Natural killer cell treated with Interleukin-12 subunit alpha and Interleukin-12 subunit beta and Interleukin-15 and Interleukin-18, amount 100 ng/mL, for 72 hours (primary cell): ENCODE measurements at regions not wholly inside any gene's neighbourhood (a gene's known extent, or its start where the extent isn't known, plus 50 kb on each side); places are given as distances from the start of the nearest gene placed in this dataset.
A peak's percentile ranks its signal among the peaks of the same experiment; 100 is the strongest.
"Not testable (repeated sequence)": the region's sequence is repeated elsewhere in the genome, so short reads cannot be mapped to it uniquely, and the experiment has no call there.

Experiments
- ATAC-seq, 2 donors: fragments of 150-1000 bp; cut with Tn5 transposase in 1 of 2; sonication (Bioruptor Pico), chemical (Tn5 transposase) in 1 of 2; 2 replicates each; pipeline ENCODE4 v1.10.0; 2021
- DNase-seq: peaks from one replicate; pipeline ENCODE4 v3.0.0; 2022; ENCODE audit warnings: low spot score
- H3K27ac Mint-ChIP-seq, 2 donors: 1 replicate in 1 of 2; 2 replicates in 1 of 2; pipeline ENCODE4 v1.8.0; 2022; ENCODE audit warnings: mixed read lengths in 2 of 2, mild to moderate bottlenecking in 1 of 2, moderate library complexity in 1 of 2
- H3K27me3 Mint-ChIP-seq, 2 donors: 1 replicate in 1 of 2; 2 replicates in 1 of 2; pipeline ENCODE4 v1.8.0; 2022; ENCODE audit warnings: mixed read lengths in 2 of 2
- H3K36me3 Mint-ChIP-seq: one replicate; pipeline ENCODE4 v1.8.0; 2022; ENCODE audit warnings: mixed read lengths
- H3K4me1 Mint-ChIP-seq, 2 donors: 1 replicate in 1 of 2; 2 replicates in 1 of 2; pipeline ENCODE4 v1.8.0; 2022; ENCODE audit warnings: low read depth in 2 of 2, mixed read lengths in 2 of 2, mild to moderate bottlenecking in 1 of 2
- H3K4me3 Mint-ChIP-seq: one replicate; pipeline ENCODE4 v1.8.0; 2022; ENCODE audit warnings: mixed read lengths
- H3K9me3 Mint-ChIP-seq: 2 replicates; pipeline ENCODE4 v1.8.0; 2022; ENCODE audit warnings: mixed read lengths

DNA sequence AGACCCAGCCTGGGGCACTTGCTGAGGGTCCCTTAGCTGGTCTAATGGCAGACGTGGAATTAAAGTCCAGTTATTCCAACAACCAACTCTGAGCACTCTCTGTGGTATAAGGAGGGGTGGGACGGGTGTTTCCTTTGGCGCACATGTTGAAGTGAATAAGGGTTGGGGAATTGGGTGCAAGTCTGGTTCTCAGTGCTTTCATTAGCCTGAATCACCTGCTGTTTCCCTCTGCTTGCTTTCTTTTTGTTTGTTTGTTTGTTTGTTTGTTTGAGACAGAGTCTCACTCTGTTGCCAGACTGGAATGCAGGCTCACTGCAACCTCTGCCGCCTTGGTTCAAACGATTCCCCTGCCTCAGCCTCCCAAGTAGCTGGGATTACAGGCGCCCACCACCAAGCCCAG lies 110.1 kb downstream of the TNFAIP3 start:
- Mint-ChIP-seq H3K36me3 (peaks cover 9% of the 10 kb centered on the region), H3K4me1 (peaks cover 38 to 57% of the 10 kb centered on the region in 2 donors), H3K27ac (peak overlapping the region; percentile 80 to 98), H3K9me3 (no peaks in the 10 kb centered on the region), H3K4me3 (peak overlapping the region; percentile 73), H3K27me3 (no peaks in the 10 kb centered on the region)
- ATAC-seq, result no peak
- no peak for DNase-seq

- H3K27ac Mint-ChIP-seq, result peak overlapping the region; percentile 80 to 98
- peaks cover 44 to 57% of the 10 kb centered on the region in 2 donors for H3K4me1 Mint-ChIP-seq
- H3K36me3 Mint-ChIP-seq, result peaks cover 9% of the 10 kb centered on the region
- H3K4me3 Mint-ChIP-seq, result no peak overlapping the region
- no peaks in the 10 kb centered on the region for H3K9me3 Mint-ChIP-seq
- ATAC-seq (no peak), DNase-seq (no peak)
- no peaks in the 10 kb centered on the region for H3K27me3 Mint-ChIP-seq
Observed at GRCh38 chr6:137977814-137978213, 110.8 kb downstream of the TNFAIP3 start.

- DNase-seq, result no peak
- Mint-ChIP-seq H3K36me3 (peaks cover 7% of the 10 kb centered on the region), H3K4me3 (no peak overlapping the region), H3K9me3 (no peaks in the 10 kb centered on the region), H3K4me1 (peaks cover 43 to 58% of the 10 kb centered on the region in 2 donors), H3K27me3 (no peaks in the 10 kb centered on the region), H3K27ac (peak overlapping the region in 1 of 2 donors; percentile 98)
- ATAC-seq, result no peak
Observed at GRCh38 chr6:137978252-137978896, 111.3 kb downstream of the TNFAIP3 start.

DNA sequence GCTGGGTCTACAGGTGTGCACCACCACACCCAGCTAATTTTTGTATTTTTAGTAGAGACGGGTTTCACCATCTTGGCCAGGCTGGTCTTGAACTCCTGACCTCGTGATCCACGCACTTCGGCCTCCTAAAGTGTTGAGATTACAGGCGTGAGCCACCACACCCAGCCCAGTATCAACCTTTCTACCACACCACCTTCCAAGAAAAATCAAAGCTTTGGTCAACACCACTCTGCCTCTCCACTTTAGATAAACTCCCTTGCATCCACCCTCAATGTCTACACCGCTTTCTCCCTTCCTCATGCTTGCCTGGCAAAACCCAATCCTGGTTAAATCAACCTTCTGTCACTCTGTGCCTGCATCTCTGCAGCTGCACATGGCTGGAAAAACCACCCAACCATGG lies 112.2 kb downstream of the TNFAIP3 start:
- peaks cover 37 to 52% of the 10 kb centered on the region in 2 donors for H3K4me1 Mint-ChIP-seq
- not testable (repeated sequence) for H3K27ac Mint-ChIP-seq, ATAC-seq

GRCh38 chr6:137980777-137981176 lies 113.7 kb downstream of the TNFAIP3 start:
- H3K4me1 Mint-ChIP-seq, result peaks cover 25 to 38% of the 10 kb centered on the region in 2 donors
- DNase-seq (no peak), ATAC-seq (no peak)
- no peaks in the 10 kb centered on the region for H3K9me3 Mint-ChIP-seq
- H3K27me3 Mint-ChIP-seq, result no peaks in the 10 kb centered on the region
- H3K36me3 Mint-ChIP-seq, result no peaks in the 10 kb centered on the region
- H3K27ac Mint-ChIP-seq, result no peak overlapping the region
- no peak overlapping the region for H3K4me3 Mint-ChIP-seq

More for the DNA sequence above, 112.2 kb downstream of the TNFAIP3 start:
- DNase-seq, H3K36me3 Mint-ChIP-seq, H3K27me3 Mint-ChIP-seq, H3K4me3 Mint-ChIP-seq, H3K9me3 Mint-ChIP-seq: not testable (repeated sequence)

GRCh38 chr6:137981758-137982157 lies 114.7 kb downstream of the TNFAIP3 start:
- Mint-ChIP-seq H3K4me1 (peaks cover 17 to 29% of the 10 kb centered on the region in 2 donors), H3K27me3 (no peaks in the 10 kb centered on the region), H3K9me3 (no peaks in the 10 kb centered on the region), H3K36me3 (no peaks in the 10 kb centered on the region), H3K27ac (no peak overlapping the region), H3K4me3 (no peak overlapping the region)
- no peak for DNase-seq
- ATAC-seq, result no peak

GRCh38 chr6:137982418-137983189 lies 115.5 kb downstream of the TNFAIP3 start:
- H3K4me3 Mint-ChIP-seq, result no peak overlapping the region
- ATAC-seq (peak in 1 of 2 donors; percentile 28), DNase-seq (no peak)
- H3K36me3 Mint-ChIP-seq, result no peaks in the 10 kb centered on the region
- peaks cover 14 to 25% of the 10 kb centered on the region in 2 donors for H3K4me1 Mint-ChIP-seq
- peak overlapping the region; percentile 20 to 30 for H3K27ac Mint-ChIP-seq
- no peaks in the 10 kb centered on the region for H3K27me3 Mint-ChIP-seq
- no peaks in the 10 kb centered on the region for H3K9me3 Mint-ChIP-seq

- DNase-seq, result no peak
- no peak for ATAC-seq
- H3K4me3 Mint-ChIP-seq, result no peak overlapping the region
- H3K27me3 Mint-ChIP-seq, result no peaks in the 10 kb centered on the region
- no peaks in the 10 kb centered on the region for H3K36me3 Mint-ChIP-seq
- peaks cover 12 to 21% of the 10 kb centered on the region in 2 donors for H3K4me1 Mint-ChIP-seq
- H3K27ac Mint-ChIP-seq, result peak overlapping the region; percentile 4 to 30
- no peaks in the 10 kb centered on the region for H3K9me3 Mint-ChIP-seq
Observed at GRCh38 chr6:137983269-137983668, 116.2 kb downstream of the TNFAIP3 start.

GRCh38 chr6:137989664-137990063 lies 117.6 kb downstream of the PERP start:
- Mint-ChIP-seq H3K27ac (no peak overlapping the region), H3K4me1 (peaks cover 0 to 2% of the 10 kb centered on the region in 2 donors), H3K27me3 (peaks cover 2 to 7% of the 10 kb centered on the region in 2 donors), H3K9me3 (no peaks in the 10 kb centered on the region), H3K36me3 (peaks cover 5% of the 10 kb centered on the region), H3K4me3 (no peak overlapping the region)
- DNase-seq (no peak), ATAC-seq (no peak)

GRCh38 chr6:137995371-137995770 lies 111.8 kb downstream of the PERP start:
- DNase-seq, result no peak
- Mint-ChIP-seq H3K27ac (no peak overlapping the region), H3K4me1 (peaks cover 3 to 6% of the 10 kb centered on the region in 2 donors), H3K9me3 (no peaks in the 10 kb centered on the region), H3K36me3 (peaks cover 7% of the 10 kb centered on the region), H3K27me3 (no peaks in the 10 kb centered on the region), H3K4me3 (no peak overlapping the region)
- no peak for ATAC-seq

DNA sequence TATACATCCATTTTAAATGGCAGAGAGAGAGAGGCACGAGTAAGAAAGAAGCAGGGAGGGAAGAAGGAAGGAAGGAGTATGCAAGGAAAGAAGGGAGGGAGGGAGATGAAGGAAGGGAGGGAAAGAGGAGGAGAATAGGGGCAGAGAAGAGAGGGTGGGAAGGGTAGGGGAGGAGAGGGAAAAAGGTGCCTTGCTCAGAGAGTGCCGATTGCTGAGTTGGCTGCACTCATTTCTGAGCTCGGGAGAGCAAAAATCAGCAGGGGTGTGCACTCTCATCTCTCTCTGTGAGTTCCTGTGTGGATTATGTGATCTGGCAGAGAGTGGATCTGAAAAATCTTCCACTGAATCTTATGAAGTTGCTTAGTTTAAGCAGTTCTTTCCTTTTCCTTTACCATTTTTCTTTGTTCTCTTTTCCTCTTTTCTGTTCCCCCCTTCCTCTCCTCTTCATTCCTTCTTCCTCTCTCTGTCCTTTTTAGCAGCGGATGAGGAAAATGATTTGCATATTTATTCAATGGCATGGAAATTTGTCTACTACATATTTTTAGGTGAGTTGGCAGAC lies 108.7 kb downstream of the PERP start:
- no peak overlapping the region for H3K27ac Mint-ChIP-seq
- H3K4me1 Mint-ChIP-seq, result peaks cover 9 to 11% of the 10 kb centered on the region in 2 donors
- no peak overlapping the region for H3K4me3 Mint-ChIP-seq
- H3K36me3 Mint-ChIP-seq, result peaks cover 7% of the 10 kb centered on the region
- H3K9me3 Mint-ChIP-seq, result no peaks in the 10 kb centered on the region
- no peak for ATAC-seq
- DNase-seq, result no peak
- no peaks in the 10 kb centered on the region for H3K27me3 Mint-ChIP-seq

GRCh38 chr6:137999815-138000214 lies 107.4 kb downstream of the PERP start:
- H3K4me3 Mint-ChIP-seq, result no peak overlapping the region
- ATAC-seq, result no peak

DNA sequence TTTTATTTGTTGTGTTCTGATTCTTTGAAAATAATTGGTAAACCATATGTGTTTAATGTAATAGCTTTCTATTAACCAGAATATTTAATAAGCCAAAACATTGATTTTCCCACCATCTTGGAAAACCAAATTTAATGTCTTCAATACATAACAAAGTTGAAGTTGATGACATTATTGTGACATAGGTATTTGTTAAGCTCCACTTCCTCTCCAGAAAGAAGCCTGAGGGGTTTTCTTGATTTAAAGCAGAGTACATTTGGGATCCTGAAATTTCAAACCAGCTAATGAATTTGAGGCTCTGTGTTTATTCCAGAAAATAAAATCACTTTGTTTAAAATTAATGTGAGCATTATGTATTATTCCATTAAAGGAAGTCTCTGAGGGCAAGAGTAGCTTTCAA lies 106.3 kb downstream of the PERP start:
- H3K27ac Mint-ChIP-seq, result no peak overlapping the region
- DNase-seq (no peak), ATAC-seq (no peak)
- no peak overlapping the region for H3K4me3 Mint-ChIP-seq
- peaks cover 9 to 11% of the 10 kb centered on the region in 2 donors for H3K4me1 Mint-ChIP-seq
- H3K9me3 Mint-ChIP-seq, result no peaks in the 10 kb centered on the region
- H3K27me3 Mint-ChIP-seq, result no peaks in the 10 kb centered on the region
- peaks cover 7% of the 10 kb centered on the region for H3K36me3 Mint-ChIP-seq

More at GRCh38 chr6:137999815-138000214, 107.4 kb downstream of the PERP start:
- Mint-ChIP-seq H3K27ac (no peak overlapping the region), H3K4me1 (peaks cover 9 to 11% of the 10 kb centered on the region in 2 donors), H3K27me3 (no peaks in the 10 kb centered on the region), H3K36me3 (peaks cover 7% of the 10 kb centered on the region), H3K9me3 (no peaks in the 10 kb centered on the region)
- DNase-seq, result no peak

GRCh38 chr6:138001750-138002349 lies 105.4 kb downstream of the PERP start:
- peaks cover 9 to 12% of the 10 kb centered on the region in 2 donors for H3K4me1 Mint-ChIP-seq
- no peaks in the 10 kb centered on the region for H3K27me3 Mint-ChIP-seq
- DNase-seq, result peak; percentile 65
- no peak overlapping the region for H3K4me3 Mint-ChIP-seq
- no peak for ATAC-seq
- H3K9me3 Mint-ChIP-seq, result no peaks in the 10 kb centered on the region
- peak overlapping the region in 1 of 2 donors; percentile 45 for H3K27ac Mint-ChIP-seq
- peaks cover 1% of the 10 kb centered on the region for H3K36me3 Mint-ChIP-seq
